ENCODE measurements at regions not wholly inside any gene's neighbourhood (a gene's known extent, or its start where the extent isn't known, plus 50 kb on each side); places are given as distances from the start of the nearest gene placed in this dataset.

- Histone ChIP-seq H3K9me3 (ENCODE audit: control insufficient read depth in 2 of 2, low read length in 2 of 2) (no peaks in the 10 kb centered on the region), H3K4me3 (ENCODE audit: low read length in 2 of 2) (no peak overlapping the region), H3K4me1 (ENCODE audit: control insufficient read depth, insufficient read depth, low read length) (no peaks in the 10 kb centered on the region), H3K27ac (ENCODE audit: low read length) (no peak overlapping the region), H3K27me3 (ENCODE audit: control insufficient read depth in 1 of 2, insufficient read depth in 2 of 2, low read length in 2 of 2) (no peaks in the 10 kb centered on the region), H3K9ac (ENCODE audit: low read length in 2 of 2) (no peak overlapping the region), H3K36me3 (ENCODE audit: control insufficient read depth in 2 of 2, insufficient read depth in 2 of 2, low read length in 2 of 2) (no peaks in the 10 kb centered on the region)
Observed at GRCh38 chr6:40958738-40959137, 80.3 kb downstream of the UNC5CL start.

- H3K4me3 ChIP-seq (ENCODE audit: low read length in 2 of 2), result no peak overlapping the region
- no peak overlapping the region for H3K9ac ChIP-seq (ENCODE audit: low read length in 2 of 2)
- H3K27ac ChIP-seq (ENCODE audit: low read length), result no peak overlapping the region
Observed at GRCh38 chr6:40957616-40958492, 81.2 kb downstream of the UNC5CL start.

GRCh38 chr6:40956936-40957335 is 82.1 kb downstream of the UNC5CL start:
- H3K36me3 ChIP-seq (ENCODE audit: control insufficient read depth in 2 of 2, insufficient read depth in 2 of 2, low read length in 2 of 2), result no peaks in the 10 kb centered on the region
- H3K4me3 ChIP-seq (ENCODE audit: low read length in 2 of 2), result no peak overlapping the region
- no peak overlapping the region for H3K9ac ChIP-seq (ENCODE audit: low read length in 2 of 2)
- H3K27me3 ChIP-seq (ENCODE audit: control insufficient read depth in 1 of 2, insufficient read depth in 2 of 2, low read length in 2 of 2), result no peaks in the 10 kb centered on the region
- H3K4me1 ChIP-seq (ENCODE audit: control insufficient read depth, insufficient read depth, low read length), result no peaks in the 10 kb centered on the region
- H3K27ac ChIP-seq (ENCODE audit: low read length), result no peak overlapping the region
- H3K9me3 ChIP-seq (ENCODE audit: control insufficient read depth in 2 of 2, low read length in 2 of 2), result no peaks in the 10 kb centered on the region

More at GRCh38 chr6:40957616-40958492, 81.2 kb downstream of the UNC5CL start:
- H3K9me3 ChIP-seq (ENCODE audit: control insufficient read depth in 2 of 2, low read length in 2 of 2), result no peaks in the 10 kb centered on the region
- H3K36me3 ChIP-seq (ENCODE audit: control insufficient read depth in 2 of 2, insufficient read depth in 2 of 2, low read length in 2 of 2), result no peaks in the 10 kb centered on the region
- H3K4me1 ChIP-seq (ENCODE audit: control insufficient read depth, insufficient read depth, low read length), result no peaks in the 10 kb centered on the region
- H3K27me3 ChIP-seq (ENCODE audit: control insufficient read depth in 1 of 2, insufficient read depth in 2 of 2, low read length in 2 of 2), result no peaks in the 10 kb centered on the region

- no peak overlapping the region for H3K9ac ChIP-seq (ENCODE audit: low read length in 2 of 2)
- H3K9me3 ChIP-seq (ENCODE audit: control insufficient read depth in 2 of 2, low read length in 2 of 2), result no peaks in the 10 kb centered on the region
- no peak overlapping the region for H3K27ac ChIP-seq (ENCODE audit: low read length)
Observed at GRCh38 chr6:40955178-40955545, 83.9 kb downstream of the UNC5CL start.

GRCh38 chr6:40954446-40955177 is 84.4 kb downstream of the UNC5CL start:
- no peak overlapping the region for H3K9ac ChIP-seq (ENCODE audit: low read length in 2 of 2)
- no peaks in the 10 kb centered on the region for H3K36me3 ChIP-seq (ENCODE audit: control insufficient read depth in 2 of 2, insufficient read depth in 2 of 2, low read length in 2 of 2)
- H3K27ac ChIP-seq (ENCODE audit: low read length), result no peak overlapping the region
- H3K27me3 ChIP-seq (ENCODE audit: control insufficient read depth in 1 of 2, insufficient read depth in 2 of 2, low read length in 2 of 2), result no peaks in the 10 kb centered on the region
- no peaks in the 10 kb centered on the region for H3K9me3 ChIP-seq (ENCODE audit: control insufficient read depth in 2 of 2, low read length in 2 of 2)
- H3K4me1 ChIP-seq (ENCODE audit: control insufficient read depth, insufficient read depth, low read length), result no peaks in the 10 kb centered on the region
- H3K4me3 ChIP-seq (ENCODE audit: low read length in 2 of 2), result no peak overlapping the region

More at GRCh38 chr6:40955178-40955545, 83.9 kb downstream of the UNC5CL start:
- Histone ChIP-seq H3K27me3 (ENCODE audit: control insufficient read depth in 1 of 2, insufficient read depth in 2 of 2, low read length in 2 of 2) (no peaks in the 10 kb centered on the region), H3K4me1 (ENCODE audit: control insufficient read depth, insufficient read depth, low read length) (no peaks in the 10 kb centered on the region), H3K36me3 (ENCODE audit: control insufficient read depth in 2 of 2, insufficient read depth in 2 of 2, low read length in 2 of 2) (no peaks in the 10 kb centered on the region), H3K4me3 (ENCODE audit: low read length in 2 of 2) (no peak overlapping the region)

GRCh38 chr6:40953486-40953885 is 85.5 kb downstream of the UNC5CL start:
- no peak overlapping the region for H3K9ac ChIP-seq (ENCODE audit: low read length in 2 of 2)
- no peaks in the 10 kb centered on the region for H3K4me1 ChIP-seq (ENCODE audit: control insufficient read depth, insufficient read depth, low read length)
- no peaks in the 10 kb centered on the region for H3K27me3 ChIP-seq (ENCODE audit: control insufficient read depth in 1 of 2, insufficient read depth in 2 of 2, low read length in 2 of 2)
- H3K36me3 ChIP-seq (ENCODE audit: control insufficient read depth in 2 of 2, insufficient read depth in 2 of 2, low read length in 2 of 2), result no peaks in the 10 kb centered on the region
- no peaks in the 10 kb centered on the region for H3K9me3 ChIP-seq (ENCODE audit: control insufficient read depth in 2 of 2, low read length in 2 of 2)
- no peak overlapping the region for H3K4me3 ChIP-seq (ENCODE audit: low read length in 2 of 2)
- H3K27ac ChIP-seq (ENCODE audit: low read length), result no peak overlapping the region

GRCh38 chr6:40950986-40951698 is 87.9 kb downstream of the UNC5CL start:
- no peak overlapping the region for H3K4me3 ChIP-seq (ENCODE audit: low read length in 2 of 2)
- no peaks in the 10 kb centered on the region for H3K9me3 ChIP-seq (ENCODE audit: control insufficient read depth in 2 of 2, low read length in 2 of 2)
- no peaks in the 10 kb centered on the region for H3K27me3 ChIP-seq (ENCODE audit: control insufficient read depth in 1 of 2, insufficient read depth in 2 of 2, low read length in 2 of 2)
- no peak overlapping the region for H3K9ac ChIP-seq (ENCODE audit: low read length in 2 of 2)
- H3K27ac ChIP-seq (ENCODE audit: low read length), result no peak overlapping the region
- no peaks in the 10 kb centered on the region for H3K36me3 ChIP-seq (ENCODE audit: control insufficient read depth in 2 of 2, insufficient read depth in 2 of 2, low read length in 2 of 2)
- no peaks in the 10 kb centered on the region for H3K4me1 ChIP-seq (ENCODE audit: control insufficient read depth, insufficient read depth, low read length)

GRCh38 chr6:40948570-40948969 is 90.5 kb downstream of the UNC5CL start:
- no peaks in the 10 kb centered on the region for H3K36me3 ChIP-seq (ENCODE audit: control insufficient read depth in 2 of 2, insufficient read depth in 2 of 2, low read length in 2 of 2)
- no peaks in the 10 kb centered on the region for H3K27me3 ChIP-seq (ENCODE audit: control insufficient read depth in 1 of 2, insufficient read depth in 2 of 2, low read length in 2 of 2)
- no peak overlapping the region for H3K27ac ChIP-seq (ENCODE audit: low read length)
- H3K9me3 ChIP-seq (ENCODE audit: control insufficient read depth in 2 of 2, low read length in 2 of 2), result no peaks in the 10 kb centered on the region
- no peak overlapping the region for H3K9ac ChIP-seq (ENCODE audit: low read length in 2 of 2)
- H3K4me3 ChIP-seq (ENCODE audit: low read length in 2 of 2), result no peak overlapping the region
- H3K4me1 ChIP-seq (ENCODE audit: control insufficient read depth, insufficient read depth, low read length), result no peaks in the 10 kb centered on the region

GRCh38 chr6:40947876-40948526 is 91.0 kb downstream of the UNC5CL start:
- H3K27ac ChIP-seq (ENCODE audit: low read length), result no peak overlapping the region
- H3K4me3 ChIP-seq (ENCODE audit: low read length in 2 of 2), result no peak overlapping the region
- H3K9ac ChIP-seq (ENCODE audit: low read length in 2 of 2), result no peak overlapping the region
- no peaks in the 10 kb centered on the region for H3K4me1 ChIP-seq (ENCODE audit: control insufficient read depth, insufficient read depth, low read length)
- no peaks in the 10 kb centered on the region for H3K27me3 ChIP-seq (ENCODE audit: control insufficient read depth in 1 of 2, insufficient read depth in 2 of 2, low read length in 2 of 2)
- no peaks in the 10 kb centered on the region for H3K36me3 ChIP-seq (ENCODE audit: control insufficient read depth in 2 of 2, insufficient read depth in 2 of 2, low read length in 2 of 2)
- no peaks in the 10 kb centered on the region for H3K9me3 ChIP-seq (ENCODE audit: control insufficient read depth in 2 of 2, low read length in 2 of 2)

- Histone ChIP-seq H3K27me3 (ENCODE audit: control insufficient read depth in 1 of 2, insufficient read depth in 2 of 2, low read length in 2 of 2) (no peaks in the 10 kb centered on the region), H3K4me3 (ENCODE audit: low read length in 2 of 2) (no peak overlapping the region), H3K9me3 (ENCODE audit: control insufficient read depth in 2 of 2, low read length in 2 of 2) (no peaks in the 10 kb centered on the region), H3K4me1 (ENCODE audit: control insufficient read depth, insufficient read depth, low read length) (no peaks in the 10 kb centered on the region), H3K36me3 (ENCODE audit: control insufficient read depth in 2 of 2, insufficient read depth in 2 of 2, low read length in 2 of 2) (no peaks in the 10 kb centered on the region), H3K27ac (ENCODE audit: low read length) (no peak overlapping the region), H3K9ac (ENCODE audit: low read length in 2 of 2) (no peak overlapping the region)
Observed at GRCh38 chr6:40946738-40947301, 92.2 kb downstream of the UNC5CL start.

Measured in stomach smooth muscle (tissue), 2 donors.